GM21825 (cell line): ENCODE measurements at regions not wholly inside any gene's neighbourhood (a gene's known extent, or its start where the extent isn't known, plus 50 kb on each side); places are given as distances from the start of the nearest gene placed in this dataset.
A peak's percentile ranks its signal among the peaks of the same experiment; 100 is the strongest.
"Not testable (repeated sequence)": the region's sequence is repeated elsewhere in the genome, so short reads cannot be mapped to it uniquely, and the experiment has no call there.

Source experiments
- ATAC-seq: cut with Tn5 transposase; IDR thresholded peaks from one replicate; pipeline ENCODE4 v1.9.1; 2021; ENCODE audit warnings: mild to moderate bottlenecking, moderate library complexity; ENCODE audit not compliant: unreplicated experiment

DNA sequence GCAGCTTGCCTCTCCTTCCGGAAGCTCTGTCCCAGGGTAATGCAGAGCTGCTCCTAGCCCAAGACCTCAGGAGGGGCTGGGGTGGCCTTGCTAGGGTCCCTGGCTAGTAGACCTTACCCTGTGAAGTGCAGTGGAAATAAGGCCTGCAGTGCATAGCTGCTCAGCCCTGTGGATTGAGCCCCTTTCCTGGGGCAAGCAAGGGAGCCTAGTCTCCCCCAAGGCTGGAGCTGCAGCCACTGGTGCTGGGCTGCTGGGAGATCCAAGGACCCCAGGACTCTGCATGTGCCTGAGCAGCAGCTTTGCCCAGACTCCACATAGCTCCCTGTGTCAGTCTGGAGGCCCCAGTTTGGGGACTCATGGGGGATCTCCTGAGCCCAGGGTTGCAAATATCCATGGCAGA lies 57.9 kb downstream of the FANCF start:
- no peak for ATAC-seq

DNA sequence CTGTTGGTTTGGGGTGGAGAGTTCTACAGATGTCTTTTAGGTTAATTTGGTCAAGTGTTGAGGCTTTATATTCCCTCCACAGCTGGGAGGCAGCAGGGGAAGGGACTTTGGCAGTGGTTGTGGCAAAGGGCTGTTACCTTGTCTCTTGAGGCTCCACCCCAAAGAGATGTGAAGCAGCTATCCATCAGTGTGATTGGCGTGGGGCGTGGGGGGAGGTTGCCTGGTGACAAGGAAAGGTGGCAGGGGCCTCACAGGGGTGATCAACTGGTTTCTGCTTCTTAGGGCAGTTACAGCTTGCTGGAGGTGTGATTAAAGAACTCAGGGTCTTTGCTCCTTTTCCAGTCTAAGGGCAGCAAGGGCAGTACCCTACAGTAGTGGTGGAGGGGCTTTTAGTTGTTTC lies 59.3 kb downstream of the FANCF start:
- ATAC-seq = no peak

GRCh38 chr11:22561283-22561682 lies 64.3 kb downstream of the FANCF start:
- no peak for ATAC-seq

DNA sequence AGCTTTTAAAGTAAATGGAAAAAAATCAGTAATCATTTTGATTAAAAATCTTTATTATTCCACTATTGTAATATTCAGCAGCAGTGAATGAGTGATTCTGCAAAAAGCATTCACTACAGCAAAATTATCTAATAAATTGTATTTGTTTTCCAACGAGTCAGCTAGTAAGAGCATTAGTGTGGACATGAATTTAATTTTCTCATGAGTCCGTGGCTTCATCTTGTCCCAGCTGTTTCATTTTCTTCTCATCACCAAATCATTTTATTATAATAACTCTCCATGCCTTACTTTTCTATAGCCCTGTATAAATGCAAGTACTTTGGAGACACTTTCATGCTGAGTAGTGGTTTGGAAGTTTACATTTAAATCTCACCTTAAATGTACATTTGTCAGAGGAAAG lies 66.2 kb downstream of the FANCF start:
- ATAC-seq = no peak

- no peak for ATAC-seq
These were observed 67.0 kb downstream of the FANCF start for GRCh38 chr11:22558664-22559063.

- ATAC-seq = no peak
These were observed 69.2 kb downstream of the FANCF start for GRCh38 chr11:22556381-22556780.

DNA sequence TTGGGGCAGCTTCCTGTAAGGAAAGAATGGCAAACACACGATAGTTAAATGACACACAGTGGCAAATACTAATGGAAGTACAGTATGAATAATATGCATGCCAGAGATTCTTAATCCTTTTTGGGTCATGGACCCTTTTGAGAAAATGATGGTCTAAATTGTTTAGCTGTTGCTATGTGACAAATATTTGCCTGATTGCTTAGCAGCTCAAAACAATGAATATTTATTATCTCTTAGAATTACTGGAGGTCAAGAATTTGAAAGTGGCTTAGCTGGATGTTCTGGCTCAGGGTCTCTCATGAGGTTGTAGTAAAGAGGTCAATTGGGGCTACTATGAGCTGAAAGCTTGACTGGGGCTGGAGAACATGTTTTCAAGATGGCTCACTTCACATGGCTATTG lies 69.7 kb downstream of the FANCF start:
- ATAC-seq = no peak

DNA sequence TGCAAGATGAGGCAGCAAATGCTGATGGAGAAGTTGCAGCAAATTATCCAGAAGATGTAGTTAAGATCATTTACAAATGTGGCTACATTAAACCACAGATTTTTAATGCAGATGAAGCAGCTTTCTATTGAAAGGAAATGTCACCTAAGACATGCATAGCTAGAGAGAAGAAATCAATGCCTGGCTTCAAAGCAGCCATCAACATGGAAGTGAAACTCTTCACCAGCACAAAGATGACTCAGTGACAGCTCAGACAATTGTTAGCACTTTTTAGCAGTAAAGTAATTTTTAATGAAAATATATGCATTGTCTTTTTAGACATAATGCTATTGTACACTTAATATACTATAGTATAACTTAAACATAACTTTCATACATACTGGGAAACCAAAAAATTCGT lies 71.4 kb downstream of the FANCF start:
- ATAC-seq = peak; percentile 89

GRCh38 chr11:22552885-22553284 lies 72.7 kb downstream of the FANCF start:
- ATAC-seq = no peak

- ATAC-seq = no peak
These were observed 78.9 kb downstream of the FANCF start for GRCh38 chr11:22546746-22547145.

- ATAC-seq = no peak
These were observed 82.4 kb downstream of the FANCF start for GRCh38 chr11:22543261-22543660.

GRCh38 chr11:22539821-22540256 lies 85.8 kb downstream of the FANCF start:
- no peak for ATAC-seq

DNA sequence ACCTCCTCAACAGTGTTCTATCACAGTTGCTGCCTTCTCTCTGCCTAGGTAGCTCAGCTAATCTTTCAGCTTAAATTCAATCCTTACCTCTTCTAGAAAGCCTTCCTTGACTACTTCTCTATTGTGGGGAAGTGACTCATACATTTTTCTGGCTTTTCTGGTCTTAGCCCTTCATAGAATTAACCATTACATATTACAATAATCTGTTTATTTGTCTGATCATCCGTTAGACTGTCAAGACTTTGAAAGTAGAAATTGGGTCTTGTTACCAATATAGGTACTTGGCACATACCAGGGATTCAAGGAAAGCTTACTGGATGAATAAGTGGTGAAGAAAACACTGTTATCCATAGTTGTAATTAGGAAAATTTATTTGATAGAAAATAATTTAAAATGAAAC lies 89.6 kb downstream of the FANCF start:
- no peak for ATAC-seq

- not testable (repeated sequence) for ATAC-seq
These were observed 96.8 kb downstream of the FANCF start for GRCh38 chr11:22528612-22529429.

- no peak for ATAC-seq
These were observed 103.4 kb downstream of the FANCF start for GRCh38 chr11:22522225-22522624.

GRCh38 chr11:22521226-22521625 lies 104.4 kb downstream of the FANCF start:
- peak; percentile 58 for ATAC-seq

GRCh38 chr11:22520521-22520920 lies 105.1 kb downstream of the FANCF start:
- no peak for ATAC-seq

GRCh38 chr11:22518344-22518743 lies 107.3 kb downstream of the FANCF start:
- not testable (repeated sequence) for ATAC-seq

DNA sequence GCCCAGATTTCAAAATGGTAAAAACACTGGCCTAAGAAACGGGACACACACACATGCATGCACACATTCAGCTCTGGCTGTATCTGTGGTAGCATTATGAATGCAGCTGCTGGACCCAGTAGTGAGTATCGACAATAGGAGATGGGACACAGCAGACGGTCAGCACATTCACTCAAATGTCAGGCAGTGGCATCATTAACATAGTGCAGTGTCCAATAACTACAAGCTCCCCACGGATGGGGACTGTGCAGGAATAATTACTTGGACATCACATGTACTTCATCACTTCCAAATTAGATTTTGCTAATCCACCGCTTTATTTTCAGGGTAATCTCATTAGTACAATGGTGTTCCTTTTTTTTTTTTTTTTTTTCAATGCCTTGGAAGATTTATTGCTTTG lies 109.5 kb downstream of the FANCF start:
- no peak for ATAC-seq

GRCh38 chr11:22512457-22512856 lies 113.2 kb downstream of the FANCF start:
- ATAC-seq = no peak

- ATAC-seq = no peak
These were observed 114.9 kb downstream of the FANCF start for GRCh38 chr11:22510741-22511140.

DNA sequence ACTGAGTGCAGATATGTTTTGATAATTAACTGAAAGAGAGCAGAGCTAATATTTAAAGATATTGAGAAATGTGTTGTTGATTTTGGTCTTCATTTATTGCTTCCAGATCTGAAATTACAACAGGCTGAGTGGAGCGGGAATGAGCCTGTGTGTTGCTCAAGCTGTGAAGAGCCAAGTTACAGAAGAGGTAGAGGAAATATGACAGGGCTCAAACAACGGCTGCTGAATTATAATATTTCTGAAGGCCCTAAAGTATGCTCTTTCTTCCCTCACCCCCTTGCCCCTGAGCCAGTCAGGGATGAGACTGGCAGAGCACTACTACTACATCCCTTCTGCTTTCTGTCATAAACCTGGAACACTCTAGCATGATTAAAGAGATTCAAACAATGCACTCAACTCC lies 115.6 kb downstream of the FANCF start:
- no peak for ATAC-seq

DNA sequence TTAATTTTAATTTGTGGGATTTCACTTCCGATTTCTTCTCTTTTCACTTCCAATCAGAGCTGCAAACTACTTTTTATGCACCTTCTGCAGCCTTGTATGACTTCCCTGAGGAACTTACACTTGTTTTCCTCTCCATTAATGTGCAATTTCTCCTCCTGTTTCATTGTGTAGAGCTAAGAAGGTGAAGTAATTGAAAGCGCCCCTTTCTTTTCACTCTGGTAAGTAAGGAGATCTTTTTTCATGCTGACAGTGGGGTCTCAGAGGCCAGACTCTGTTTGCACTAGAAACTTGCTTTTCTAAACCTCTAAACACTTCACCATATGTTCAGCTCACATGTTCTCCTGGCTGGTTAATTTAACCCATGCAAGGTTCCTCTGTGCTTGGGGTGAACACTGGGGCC lies 117.0 kb downstream of the FANCF start:
- no peak for ATAC-seq
